Renal cortical epithelial cell (primary cell): ENCODE measurements at regions not wholly inside any gene's neighbourhood (a gene's known extent, or its start where the extent isn't known, plus 50 kb on each side); places are given as distances from the start of the nearest gene placed in this dataset.

Experiments
- DNase-seq: peaks from one replicate; pipeline ENCODE4 v3.0.0-alpha.2; 2011; ENCODE audit warnings: low read depth

DNA sequence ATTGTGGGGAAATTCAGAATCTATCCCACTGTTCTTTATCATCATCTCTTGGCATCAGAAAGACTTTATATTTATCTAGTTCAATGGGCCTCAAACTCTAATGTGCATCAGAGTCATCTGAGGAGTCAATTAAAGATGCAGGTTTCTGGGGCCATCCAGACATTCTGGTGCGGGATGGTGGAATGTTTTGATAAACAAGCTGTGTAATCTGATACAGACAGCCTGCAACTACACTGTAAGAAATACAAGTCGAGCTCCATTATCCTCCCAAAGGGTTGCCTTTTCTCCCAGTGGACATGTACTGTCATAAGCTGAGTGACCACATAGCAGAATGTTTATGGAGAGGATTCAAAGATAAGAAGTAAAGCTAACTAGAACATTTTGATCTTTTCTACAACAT is 515.3 kb upstream of the DCC start:
- DNase-seq = no peak

GRCh38 chr18:51833850-51834249 is 506.1 kb upstream of the DCC start:
- DNase-seq = no peak

- DNase-seq = peak; percentile 26
These were observed 491.3 kb upstream of the DCC start for GRCh38 chr18:51848702-51849101.

DNA sequence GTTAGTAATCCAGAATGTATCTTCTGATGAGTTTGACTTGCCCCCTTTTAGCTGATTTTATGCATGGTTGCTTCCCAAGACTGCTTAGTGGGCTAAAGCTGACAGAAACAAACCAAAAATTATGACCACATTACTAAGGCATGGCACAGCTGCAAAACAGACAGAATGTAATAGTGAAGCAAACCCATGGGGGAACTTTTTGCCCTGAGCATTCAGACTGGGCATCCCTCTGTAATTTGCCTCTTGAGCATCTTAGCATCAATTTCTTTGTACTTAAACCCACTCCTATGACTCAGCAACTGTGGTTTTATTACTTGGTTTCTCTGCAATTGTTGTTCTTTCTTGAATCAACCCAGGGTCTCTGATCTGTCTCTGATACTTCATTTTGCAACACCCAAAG is 487.3 kb upstream of the DCC start:
- DNase-seq = peak; percentile 87

DNA sequence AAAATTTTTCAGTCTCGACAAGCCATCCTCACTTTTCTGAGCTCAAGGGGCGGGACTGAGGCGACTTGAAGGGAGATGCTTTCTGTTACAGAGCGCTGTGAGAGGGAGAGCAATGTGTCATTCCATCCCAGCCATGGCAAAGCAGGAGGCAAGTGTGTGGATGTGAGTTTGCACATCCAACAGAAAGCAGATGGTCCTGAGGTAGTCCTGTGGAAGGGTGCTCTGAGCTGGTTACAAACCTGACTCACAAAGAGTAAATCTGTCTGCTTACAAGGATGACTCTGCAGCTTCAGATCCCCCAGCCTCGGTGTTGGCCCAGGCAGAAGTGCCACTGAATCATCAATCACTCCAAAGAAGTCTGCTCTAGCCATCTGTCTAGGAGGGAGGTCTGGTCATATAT is 482.0 kb upstream of the DCC start:
- DNase-seq = peak; percentile 49

GRCh38 chr18:51861046-51861445 is 479.0 kb upstream of the DCC start:
- DNase-seq = peak; percentile 69

GRCh38 chr18:51862051-51862715 is 477.8 kb upstream of the DCC start:
- peak; percentile 42 for DNase-seq

GRCh38 chr18:51864219-51864965 is 475.6 kb upstream of the DCC start:
- DNase-seq = no peak

DNA sequence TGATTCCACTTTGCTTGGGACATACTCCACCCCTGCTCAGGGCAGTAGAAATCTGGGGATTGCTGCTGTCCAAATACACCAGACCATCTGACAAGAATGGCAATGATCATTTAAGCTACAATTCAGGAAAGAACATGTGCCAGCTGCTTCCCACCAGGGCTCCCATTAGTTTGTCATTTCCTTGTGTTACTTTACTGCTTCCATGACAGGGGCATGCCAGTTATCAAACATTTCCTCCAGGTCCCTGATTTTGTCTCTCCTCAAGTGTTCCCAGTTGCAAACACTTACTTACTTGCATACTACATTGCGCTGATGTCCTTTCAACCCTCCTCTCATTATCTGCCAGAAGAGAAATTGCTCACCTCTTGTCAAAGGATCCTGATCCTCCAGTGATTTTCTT is 474.5 kb upstream of the DCC start:
- DNase-seq = no peak

GRCh38 chr18:51867767-51868166 is 472.2 kb upstream of the DCC start:
- peak; percentile 9 for DNase-seq

DNA sequence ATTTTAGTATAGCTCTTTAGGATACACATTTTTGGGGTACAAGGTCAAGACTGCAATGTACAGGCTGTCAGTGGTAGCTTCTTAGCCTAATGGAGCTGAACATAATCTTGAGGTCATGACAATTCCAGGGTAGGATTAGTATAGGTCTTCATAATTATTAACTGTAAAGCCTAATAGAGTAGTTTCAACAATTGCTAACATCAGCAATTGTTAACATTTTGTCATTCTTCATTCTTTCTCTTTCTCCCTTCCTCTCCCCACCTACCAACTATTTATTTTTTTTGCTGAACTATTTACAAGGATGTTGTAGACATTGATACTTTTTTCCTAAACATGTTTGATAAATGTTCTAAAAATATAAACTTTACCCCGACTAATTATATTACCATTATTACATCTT is 461.3 kb upstream of the DCC start:
- DNase-seq = no peak

- no peak for DNase-seq
These were observed 460.7 kb upstream of the DCC start for GRCh38 chr18:51879329-51879728.

DNA sequence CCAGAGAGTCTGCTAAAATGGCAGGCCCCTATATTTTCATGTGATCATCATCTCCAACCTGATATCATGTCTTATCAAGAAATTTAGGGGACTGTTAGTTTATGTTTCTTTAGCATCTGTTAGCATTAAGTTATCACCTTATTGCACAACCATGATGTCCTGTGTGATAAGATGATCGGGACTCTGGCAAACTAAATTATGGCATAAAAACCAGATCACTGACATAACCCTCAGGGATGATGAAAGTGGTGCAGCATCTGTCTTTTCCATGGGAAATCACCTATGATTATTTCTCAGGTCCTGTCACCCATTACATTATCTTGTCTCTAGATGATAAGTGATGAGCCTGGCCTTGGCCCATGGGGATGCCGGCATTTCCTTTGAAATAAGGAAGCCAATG is 458.6 kb upstream of the DCC start:
- no peak for DNase-seq

GRCh38 chr18:51884039-51884438 is 456.0 kb upstream of the DCC start:
- DNase-seq = no peak

GRCh38 chr18:51890762-51891161 is 449.2 kb upstream of the DCC start:
- peak; percentile 92 for DNase-seq

DNA sequence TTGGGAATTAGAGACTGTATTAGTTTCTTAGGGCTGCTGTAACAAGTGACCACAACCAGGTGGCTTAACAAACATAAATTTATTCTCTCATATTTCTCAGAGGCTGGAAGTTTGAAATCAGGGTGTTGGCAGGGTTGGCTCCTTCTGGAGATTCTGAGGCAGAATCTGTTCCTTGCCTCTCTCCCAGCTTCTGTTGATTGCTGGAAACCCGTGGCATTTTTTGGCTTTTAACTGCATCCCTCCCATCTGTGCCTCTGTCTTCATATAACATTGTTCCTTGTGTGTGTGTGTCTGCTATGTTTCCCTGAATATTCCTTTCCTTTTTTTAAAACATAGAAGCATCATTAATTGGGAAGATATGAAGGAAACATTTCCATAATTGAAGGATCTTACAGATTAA is 448.1 kb upstream of the DCC start:
- no peak for DNase-seq

DNA sequence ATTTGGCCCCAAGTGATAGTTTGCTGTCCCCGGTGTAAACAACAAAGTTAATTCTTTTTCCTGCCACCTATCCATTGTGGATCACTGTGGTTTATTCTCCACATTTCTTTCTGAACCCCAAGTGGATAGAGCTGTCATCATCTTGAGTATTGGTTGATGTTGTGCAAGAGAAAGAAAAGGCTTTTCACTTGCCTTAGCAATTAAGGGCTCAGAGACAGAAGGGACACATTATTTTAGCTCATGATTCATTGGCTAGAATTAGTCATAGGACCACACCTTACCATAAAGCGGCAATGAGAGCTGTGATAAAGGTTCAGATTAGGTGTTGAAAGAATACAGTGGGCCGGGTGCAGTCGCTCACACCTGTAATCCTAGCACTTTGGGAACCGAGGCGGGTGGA is 442.1 kb upstream of the DCC start:
- peak; percentile 75 for DNase-seq

GRCh38 chr18:51907687-51908597 is 432.1 kb upstream of the DCC start:
- DNase-seq = peak; percentile 3

- DNase-seq = no peak
These were observed 431.4 kb upstream of the DCC start for GRCh38 chr18:51908598-51908944.

DNA sequence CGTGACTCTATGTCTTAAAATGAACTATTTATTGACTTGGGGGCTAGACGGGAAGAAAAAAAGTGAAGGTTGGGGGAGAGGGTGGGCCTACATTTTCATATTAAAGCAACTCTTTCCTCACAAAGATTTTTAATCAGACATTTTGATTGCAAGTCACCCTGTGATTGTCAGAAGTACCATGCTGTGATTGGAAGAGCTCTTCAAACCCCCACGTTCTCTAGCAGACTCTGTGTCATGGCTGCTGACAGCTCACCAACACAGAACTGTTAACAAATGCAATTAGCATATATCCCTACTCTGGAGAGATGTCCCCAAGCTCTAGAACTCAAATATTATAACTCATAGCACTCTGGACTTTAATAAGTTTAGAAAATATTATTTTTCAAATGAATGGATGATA is 428.4 kb upstream of the DCC start:
- no peak for DNase-seq

DNA sequence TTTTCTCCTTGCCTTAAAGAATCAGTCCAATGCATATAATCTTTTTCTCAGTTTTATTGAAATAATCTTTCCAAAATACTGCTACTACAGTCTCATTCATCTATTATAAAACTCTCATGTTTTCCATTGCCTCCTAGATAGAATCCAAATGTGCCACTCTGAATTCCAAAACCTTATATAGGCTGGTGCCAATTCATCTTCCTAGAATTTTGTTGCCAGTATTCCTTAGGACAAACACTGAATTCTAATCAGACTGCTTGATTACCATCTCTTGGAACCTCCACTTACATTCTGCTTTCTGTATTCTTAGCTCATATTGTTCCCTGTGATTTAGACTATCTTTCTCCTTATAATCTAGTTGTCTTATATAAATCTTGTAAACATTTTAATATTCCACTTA is 427.6 kb upstream of the DCC start:
- no peak for DNase-seq

DNA sequence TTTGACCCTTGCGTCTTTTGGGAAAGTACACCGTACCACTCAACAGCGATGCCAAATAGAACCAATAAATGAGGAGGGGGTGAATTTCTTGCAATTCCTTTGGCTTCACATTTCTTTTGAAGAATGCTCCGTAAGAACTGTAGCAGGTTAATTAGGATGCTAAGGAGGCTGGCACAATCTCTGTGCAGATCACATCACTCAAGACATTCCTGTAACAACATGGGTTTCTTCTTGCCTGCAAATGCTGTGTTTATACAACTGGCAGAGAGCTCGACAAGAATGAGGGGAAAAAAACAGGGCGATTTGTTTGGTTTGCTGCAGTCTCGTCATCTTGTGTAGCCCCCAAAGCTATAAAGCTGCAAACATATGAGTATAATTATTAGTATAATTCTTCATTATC is 424.8 kb upstream of the DCC start:
- no peak for DNase-seq

DNA sequence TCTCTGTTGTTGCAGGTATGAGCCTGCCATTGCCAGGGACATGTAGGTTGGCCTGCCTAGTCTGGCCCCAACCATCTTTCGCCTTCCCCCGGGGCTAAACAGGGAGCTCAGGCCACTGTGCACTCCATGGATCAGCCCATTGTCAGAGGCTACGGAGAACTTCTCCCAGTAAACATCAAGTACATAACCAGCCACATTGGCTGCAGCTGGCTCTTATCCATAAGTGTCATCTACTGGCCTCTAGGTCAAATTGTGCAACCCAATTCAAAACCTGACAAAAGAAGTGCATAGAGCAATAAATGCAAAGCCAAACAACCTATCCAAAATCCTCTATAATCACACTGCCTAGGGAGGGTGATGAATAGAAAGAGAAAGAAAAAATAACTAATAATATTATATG is 418.1 kb upstream of the DCC start:
- DNase-seq = no peak
